Urothelium cell line (cell line): ENCODE measurements at regions not wholly inside any gene's neighbourhood (a gene's known extent, or its start where the extent isn't known, plus 50 kb on each side); places are given as distances from the start of the nearest gene placed in this dataset.

Experiments
- DNase-seq: peaks from one replicate; pipeline ENCODE4 v3.0.0; 2011; ENCODE audit warnings: low spot score, mixed read lengths
- FAIRE-seq: peaks from 2 replicates; lab custom pipeline; 2011; peaks lifted over from hg19 to GRCh38; lab: Jason Lieb, UNC

- FAIRE-seq (no peak), DNase-seq (no peak)
Measured at GRCh38 chr12:108029051-108029835, 99.8 kb upstream of the WSCD2 start.

DNA sequence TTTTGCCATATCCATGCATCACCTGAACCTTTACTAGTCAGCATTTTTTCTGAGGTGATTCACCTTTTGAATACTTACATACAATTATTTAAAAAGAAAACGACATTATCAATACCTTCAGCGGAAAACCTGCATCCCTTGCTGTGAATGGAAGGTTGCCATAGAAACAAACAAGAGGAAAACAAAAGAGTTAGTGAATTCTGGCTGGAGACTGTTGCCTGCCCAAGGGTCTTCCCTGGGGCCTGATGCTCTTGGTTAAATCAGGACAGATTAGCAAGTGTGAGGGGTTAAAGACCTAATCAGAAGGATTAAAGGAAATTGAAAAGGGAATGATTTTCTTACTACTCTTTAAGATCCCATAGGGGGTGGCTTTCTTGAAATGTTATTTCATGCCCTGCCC is 96.0 kb upstream of the WSCD2 start:
- FAIRE-seq (no peak), DNase-seq (no peak)

DNA sequence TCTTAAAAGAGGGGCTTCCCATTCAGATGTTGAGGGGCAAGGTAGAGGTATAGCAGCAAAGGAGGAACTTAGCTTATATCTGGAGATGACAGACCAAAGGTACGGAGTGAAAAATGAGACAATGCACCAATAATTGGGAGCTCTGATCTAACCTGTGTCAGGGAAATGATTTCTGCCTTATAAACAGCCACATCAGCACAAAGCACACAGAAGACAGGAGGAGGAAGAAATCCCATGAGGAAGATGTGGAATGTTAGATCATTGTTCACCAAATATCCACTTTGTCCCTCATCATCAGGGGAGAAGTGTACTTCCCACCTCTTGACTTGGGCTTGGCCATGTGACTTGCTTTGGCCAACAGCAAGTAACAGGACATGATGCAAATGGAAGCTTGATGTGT is 93.7 kb upstream of the WSCD2 start:
- DNase-seq (no peak), FAIRE-seq (no peak)

DNA sequence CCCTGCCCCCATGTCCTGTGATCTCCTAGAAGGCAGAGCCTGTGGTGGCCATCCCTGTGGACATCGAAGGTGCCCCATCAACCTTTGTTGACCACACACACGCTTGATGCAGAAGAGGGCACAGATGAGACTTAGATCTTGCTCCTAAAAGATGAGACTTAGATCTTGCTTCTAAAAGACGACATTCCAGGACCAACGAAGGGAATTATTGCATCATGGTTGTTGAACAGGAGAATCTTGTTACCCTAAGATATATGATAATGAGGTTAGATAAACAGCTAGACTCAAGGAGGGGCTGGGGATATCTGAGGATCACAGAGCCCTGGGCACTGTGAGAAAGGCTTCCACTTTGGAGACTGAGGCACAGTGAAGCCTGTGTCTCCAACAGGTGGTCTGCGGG is 91.1 kb upstream of the WSCD2 start:
- no peak for FAIRE-seq

DNA sequence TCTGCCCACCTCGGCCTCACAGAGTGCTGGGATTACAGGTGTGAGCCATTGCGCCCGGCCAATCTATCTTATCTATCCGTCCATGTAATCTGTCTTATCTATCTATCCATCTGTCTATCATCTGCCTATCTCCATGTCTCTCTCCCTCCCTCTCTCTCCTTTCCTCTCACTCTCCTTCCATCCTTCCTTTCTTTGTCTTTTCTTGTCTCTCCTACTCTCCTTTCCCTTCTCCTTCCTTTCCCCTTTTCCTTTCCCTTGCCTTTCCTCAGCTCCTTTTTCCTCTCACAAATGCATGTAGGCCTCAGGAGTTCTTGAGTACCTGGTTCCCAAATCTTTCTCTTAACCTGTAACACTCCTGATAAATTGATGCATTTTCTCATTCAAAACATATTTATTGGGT is 89.3 kb upstream of the WSCD2 start:
- DNase-seq (no peak), FAIRE-seq (no peak)

More for the DNA sequence above, 91.1 kb upstream of the WSCD2 start:
- DNase-seq = no peak

GRCh38 chr12:108040947-108041346 is 88.1 kb upstream of the WSCD2 start:
- no peak for FAIRE-seq
- no peak for DNase-seq

DNA sequence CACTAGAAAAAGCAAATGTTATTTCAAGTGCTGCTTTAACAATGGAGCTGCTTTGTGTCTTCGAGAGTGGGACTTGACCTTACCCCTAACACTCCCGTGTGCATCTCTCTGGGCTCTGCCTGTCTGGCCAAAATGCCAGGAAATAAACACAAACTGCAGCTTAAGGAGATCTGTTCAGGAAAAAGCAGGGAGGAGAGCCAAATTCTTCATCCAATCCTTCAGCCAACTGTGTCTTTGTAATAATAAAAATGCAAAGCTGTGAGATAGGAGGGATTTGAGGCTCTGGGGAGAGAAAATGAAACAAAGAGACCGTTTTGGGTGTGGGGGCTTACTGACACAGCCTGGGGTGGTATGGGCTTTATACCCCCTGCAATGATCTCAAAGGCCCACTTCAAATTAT is 85.8 kb upstream of the WSCD2 start:
- FAIRE-seq (no peak), DNase-seq (no peak)

DNA sequence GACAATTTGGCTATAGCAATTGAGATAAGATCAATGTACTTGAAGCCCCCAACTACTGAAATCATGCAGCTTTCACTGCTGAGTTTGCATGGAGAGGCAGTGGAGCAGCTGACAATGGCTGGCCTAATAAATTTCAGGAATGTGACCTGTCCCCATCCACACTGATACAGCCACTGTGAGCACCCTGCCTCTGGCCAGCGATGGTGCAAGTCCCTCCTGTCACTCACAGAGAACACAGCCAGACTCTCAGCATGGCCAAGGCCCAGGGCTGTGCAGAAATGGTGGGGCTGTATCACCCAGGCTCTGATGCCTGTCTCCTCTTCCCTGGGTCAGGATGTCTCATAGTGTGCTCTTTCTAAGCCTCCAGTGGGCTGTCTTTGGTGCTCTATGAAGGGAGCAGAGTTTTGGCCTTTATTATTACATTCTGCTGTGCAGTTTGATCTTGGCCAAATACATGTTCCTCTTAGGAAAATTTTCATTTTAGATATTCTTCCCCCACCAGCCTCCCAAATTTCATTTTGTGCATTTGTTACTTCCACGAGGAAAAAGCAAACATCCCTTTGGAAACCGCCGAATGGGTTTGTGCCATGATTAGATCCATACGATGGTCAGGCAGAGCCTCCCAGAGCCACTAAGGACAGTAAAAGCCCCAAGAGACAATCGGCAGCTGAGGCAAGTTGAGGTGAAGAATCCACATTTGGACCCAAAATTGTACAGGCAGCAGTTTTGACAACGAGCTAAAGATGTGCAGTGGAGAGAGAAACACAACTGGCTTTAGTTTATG is 85.1 kb upstream of the WSCD2 start:
- FAIRE-seq = no peak
- DNase-seq = no peak

GRCh38 chr12:108046135-108046534 is 83.0 kb upstream of the WSCD2 start:
- DNase-seq (no peak), FAIRE-seq (no peak)

GRCh38 chr12:108046650-108047049 is 82.4 kb upstream of the WSCD2 start:
- DNase-seq (no peak), FAIRE-seq (no peak)

GRCh38 chr12:108047071-108047550 is 82.0 kb upstream of the WSCD2 start:
- DNase-seq = no peak
- FAIRE-seq = no peak

DNA sequence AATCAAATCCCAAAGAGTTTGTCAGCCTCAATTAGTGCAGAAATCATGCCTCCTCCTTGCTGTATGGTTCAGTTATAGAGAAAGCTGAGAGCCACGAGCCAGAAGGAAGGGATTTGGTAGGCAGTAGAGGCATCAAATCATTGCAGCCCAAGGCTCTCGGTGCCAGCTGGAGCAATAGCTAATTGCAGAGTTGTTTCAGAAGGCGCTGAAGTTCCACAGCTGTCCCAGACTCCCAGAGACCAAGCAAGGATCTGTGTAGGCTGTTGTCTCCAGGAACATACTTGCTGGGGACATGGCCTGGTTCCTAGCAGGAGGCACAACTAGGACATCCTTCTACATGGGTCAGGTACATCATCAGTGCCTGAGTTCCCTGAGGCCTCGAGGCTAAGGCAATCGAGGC is 80.4 kb upstream of the WSCD2 start:
- FAIRE-seq = no peak
- DNase-seq = no peak

- DNase-seq (no peak), FAIRE-seq (no peak)
Measured at GRCh38 chr12:108050696-108051095, 78.4 kb upstream of the WSCD2 start.

DNA sequence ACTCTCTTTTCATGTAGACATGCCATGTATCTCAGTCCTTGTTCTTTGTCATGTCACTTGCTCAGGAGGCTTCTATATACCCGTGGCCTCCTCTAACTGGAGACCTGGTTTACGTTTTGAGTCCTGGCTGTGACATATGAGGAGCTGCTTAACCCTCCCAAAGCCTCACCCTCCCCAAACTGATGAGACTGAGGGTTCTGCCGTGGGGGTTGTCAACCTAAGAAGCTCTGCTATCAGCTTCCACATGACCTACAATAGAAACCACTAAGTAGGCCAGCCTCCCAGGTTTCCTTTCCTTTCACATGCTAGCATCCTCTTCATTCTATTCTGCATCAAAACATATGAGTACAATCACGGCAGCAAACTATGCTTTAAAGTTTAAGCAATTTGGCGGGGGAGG is 76.8 kb upstream of the WSCD2 start:
- FAIRE-seq (no peak), DNase-seq (no peak)

DNA sequence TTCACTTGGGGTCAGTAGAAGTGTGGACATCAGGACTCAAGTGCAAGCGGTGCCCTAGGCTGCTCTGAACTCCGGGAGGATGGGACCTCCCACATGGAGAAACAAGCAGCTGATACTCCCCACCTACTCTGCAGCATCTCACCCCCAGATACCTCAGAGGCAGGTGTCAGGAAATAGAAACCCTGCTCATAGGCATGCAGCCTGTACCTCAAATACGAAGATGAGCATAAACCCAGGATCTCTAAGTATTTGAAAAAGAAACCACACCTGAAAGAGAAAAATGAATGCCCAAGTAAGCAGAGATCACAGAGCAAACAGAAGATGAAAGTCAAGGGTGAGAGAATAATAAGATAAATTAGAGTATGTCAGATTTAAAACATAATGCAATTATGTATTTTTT is 75.6 kb upstream of the WSCD2 start:
- DNase-seq = no peak
- FAIRE-seq = no peak

GRCh38 chr12:108054496-108054895 is 74.6 kb upstream of the WSCD2 start:
- DNase-seq (no peak), FAIRE-seq (no peak)

DNA sequence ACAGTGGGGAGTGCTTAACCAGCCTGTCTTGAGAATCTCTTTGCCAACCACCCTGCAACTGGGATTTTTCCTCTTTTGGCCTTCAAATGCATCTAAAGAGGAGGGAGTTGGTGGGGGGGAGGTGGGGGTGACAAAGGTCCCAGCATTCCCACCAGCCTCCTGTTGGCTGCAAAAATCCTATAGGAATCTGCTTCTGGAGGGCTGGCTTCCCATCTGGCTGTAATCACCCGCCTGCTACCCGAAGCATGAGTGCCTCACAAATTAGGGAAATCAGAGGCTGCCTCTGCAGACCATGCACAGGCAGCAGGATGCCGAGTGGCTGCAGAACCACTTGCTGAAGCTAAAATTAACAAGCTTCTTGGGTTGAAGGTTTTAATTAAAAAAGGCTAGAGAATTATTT is 73.9 kb upstream of the WSCD2 start:
- FAIRE-seq = no peak
- DNase-seq = no peak

DNA sequence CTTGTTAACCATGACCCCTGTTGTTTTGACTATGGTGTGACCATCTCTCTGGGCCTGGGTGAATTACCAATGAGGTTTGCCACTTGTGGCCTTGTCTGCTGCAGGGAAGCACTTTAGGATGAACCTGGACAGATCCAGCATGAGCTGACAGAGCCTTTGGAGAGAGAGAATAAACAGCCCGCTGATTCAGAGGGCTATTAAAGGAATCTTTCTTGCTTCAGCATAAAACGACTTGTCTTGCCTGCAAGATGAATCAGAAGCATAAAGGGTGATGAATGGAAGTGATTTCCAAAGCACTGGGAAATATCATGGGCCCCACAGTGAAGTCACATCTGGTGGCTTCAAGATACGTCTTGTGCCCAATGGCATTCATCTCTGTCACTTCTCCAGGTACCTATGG is 69.0 kb upstream of the WSCD2 start:
- DNase-seq (no peak), FAIRE-seq (no peak)

- no peak for DNase-seq
- no peak for FAIRE-seq
Measured at GRCh38 chr12:108060903-108061302, 68.2 kb upstream of the WSCD2 start.

DNA sequence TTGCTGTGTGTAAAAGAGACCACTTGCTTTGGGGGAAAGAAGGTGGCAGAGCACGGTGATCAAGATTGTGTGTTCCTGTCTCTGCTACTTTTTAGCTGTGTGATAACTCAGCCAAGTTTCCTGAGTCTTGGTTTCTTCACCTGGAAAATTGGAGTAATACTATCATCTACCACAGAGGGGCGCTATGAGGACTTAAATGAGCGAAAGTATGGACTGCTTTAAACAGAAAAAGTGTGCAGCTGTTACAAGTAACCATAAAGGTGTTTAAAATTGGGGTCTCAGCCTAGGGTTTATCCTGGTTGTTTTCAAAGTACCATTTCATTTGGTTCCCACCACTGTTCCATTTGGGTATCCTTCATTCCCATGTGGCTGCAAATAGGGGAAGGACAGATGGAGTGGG is 65.9 kb upstream of the WSCD2 start:
- no peak for DNase-seq
- FAIRE-seq = no peak

GRCh38 chr12:108065069-108065468 is 64.0 kb upstream of the WSCD2 start:
- DNase-seq (no peak), FAIRE-seq (no peak)
